A673 (cell line): ENCODE measurements at regions not wholly inside any gene's neighbourhood (a gene's known extent, or its start where the extent isn't known, plus 50 kb on each side); places are given as distances from the start of the nearest gene placed in this dataset.

ENCODE experiments used
- BruUV-seq: library from RNA; stranded (reverse); fragments of 400-500 nt; replicated peaks from 2 replicates; lab custom pipeline; 2021; lab: Mats Ljungman, UMichigan
- CTCF ChIA-PET: fragments of 300-600 bp; sonication (Branson Sonifier 250); formaldehyde crosslinking; loops from one replicate; lab custom pipeline; 2022; ENCODE audit warnings: antibody characterized with exemption; lab: Charles Lee
- POLR2A ChIA-PET: fragments of 300-600 bp; sonication (Branson Sonifier 250); formaldehyde crosslinking; loops from one replicate; lab custom pipeline; 2022; ENCODE audit warnings: antibody characterized with exemption; ENCODE audit not compliant: low non-redundant PET; lab: Charles Lee
- DNase-seq: peaks from one replicate; pipeline ENCODE4 v3.0.0-alpha.2; 2015; ENCODE audit warnings: low spot score
- H3K27ac ChIP-seq: fragments of 200-600 bp; sonication (generic); 2 replicates; pipeline ENCODE4 v1.5.1; 2016; ENCODE audit warnings: mixed run types, low read depth, mild to moderate bottlenecking, mixed read lengths, antibody characterized with exemption, low read length; ENCODE audit not compliant: poor library complexity, severe bottlenecking
- H3K27me3 ChIP-seq: fragments of 200-600 bp; sonication (generic); replicated peaks from 2 replicates; pipeline ENCODE4 v1.6.1; 2017; ENCODE audit warnings: mixed run types, low read depth, mild to moderate bottlenecking, mixed read lengths, antibody characterized with exemption, low read length; ENCODE audit not compliant: insufficient read depth, poor library complexity
- H3K36me3 ChIP-seq: fragments of 200-600 bp; sonication (generic); 2 replicates; pipeline ENCODE4 v1.6.1; 2016; ENCODE audit warnings: mixed run types, mild to moderate bottlenecking, mixed read lengths, antibody characterized with exemption, low read length; ENCODE audit not compliant: insufficient read depth, poor library complexity, severe bottlenecking
- H3K4me1 ChIP-seq: fragments of 200-600 bp; sonication (generic); 2 replicates; pipeline ENCODE4 v1.6.1; 2017; ENCODE audit warnings: mixed run types, mild to moderate bottlenecking, mixed read lengths, antibody characterized with exemption, low read length; ENCODE audit not compliant: insufficient read depth, poor library complexity, severe bottlenecking
- H3K4me3 ChIP-seq: fragments of 200-600 bp; sonication (generic); 2 replicates; pipeline ENCODE4 v1.5.1; 2016; ENCODE audit warnings: low read depth, mixed run types, mild to moderate bottlenecking, mixed read lengths, low read length; ENCODE audit not compliant: poor library complexity, severe bottlenecking
- H3K9me3 ChIP-seq: fragments of 200-600 bp; sonication (generic); 2 replicates; pipeline ENCODE4 v1.6.1; 2016; ENCODE audit warnings: mixed run types, low read depth, mild to moderate bottlenecking, mixed read lengths, antibody characterized with exemption, low read length; ENCODE audit not compliant: poor library complexity, severe bottlenecking
- CTCF ChIP-seq: fragments of 300-800, 200-600 bp; sonication (generic); conservative IDR thresholded peaks from 2 replicates; pipeline ENCODE4 v1.5.1; 2017; ENCODE audit warnings: low read depth, mild to moderate bottlenecking, antibody characterized with exemption, low read length, moderate library complexity, mixed read lengths
- EZH2 ChIP-seq: fragments of 200-600 bp; sonication (generic); IDR thresholded peaks from 2 replicates; pipeline ENCODE4 v1.6.1; 2017; ENCODE audit warnings: borderline replicate concordance, low read depth, mild to moderate bottlenecking, mixed read lengths, antibody characterized with exemption, low read length; ENCODE audit not compliant: poor library complexity, severe bottlenecking
- intact Hi-C: fragments of 100-400 bp; cut with micrococcal nuclease; formaldehyde crosslinking; loops from one replicate; pipeline ENCODE4 v1.10.0; 2022; ENCODE audit not compliant: unreplicated experiment

- ChIA-PET CTCF (no interaction called here), POLR2A (no interaction called here)
- Histone ChIP-seq H3K4me1 (peaks cover 24% of the 10 kb centered on the region), H3K27ac (no peak overlapping the region), H3K27me3 (no peaks in the 10 kb centered on the region), H3K36me3 (no peaks in the 10 kb centered on the region), H3K4me3 (no peak overlapping the region), H3K9me3 (no peaks in the 10 kb centered on the region)
- BruUV-seq: no TSS peak
- DNase-seq: no peak
- TF ChIP-seq CTCF: no peak
- TF ChIP-seq EZH2: no peak
- intact Hi-C loops: no loop called here
These were observed 571.4 kb downstream of the PTPRU start for GRCh38 chr1:29807689-29808088.

- Histone ChIP-seq H3K9me3 (no peaks in the 10 kb centered on the region), H3K36me3 (no peaks in the 10 kb centered on the region), H3K4me3 (no peak overlapping the region), H3K27me3 (no peaks in the 10 kb centered on the region), H3K27ac (no peak overlapping the region), H3K4me1 (peaks cover 34% of the 10 kb centered on the region)
- TF ChIP-seq EZH2 (no peak), CTCF (no peak)
- intact Hi-C loops: no loop called here
- DNase-seq: peak; percentile 33
- ChIA-PET POLR2A (no interaction called here), CTCF (no interaction called here)
- no TSS peak for BruUV-seq
These were observed 570.5 kb downstream of the PTPRU start for GRCh38 chr1:29806646-29807319.

- H3K27me3 ChIP-seq: no peaks in the 10 kb centered on the region
- H3K4me3 ChIP-seq: no peak overlapping the region
- BruUV-seq: no TSS peak
- no peak for DNase-seq
- H3K36me3 ChIP-seq: no peaks in the 10 kb centered on the region
- TF ChIP-seq EZH2 (no peak), CTCF (no peak)
- ChIA-PET CTCF (no interaction called here), POLR2A (no interaction called here)
- no peaks in the 10 kb centered on the region for H3K9me3 ChIP-seq
- peaks cover 40% of the 10 kb centered on the region for H3K4me1 ChIP-seq
- intact Hi-C loops: no loop called here
- no peak overlapping the region for H3K27ac ChIP-seq
These were observed 569.5 kb downstream of the PTPRU start for GRCh38 chr1:29805896-29806160.
